GM18519 (cell line): ENCODE measurements at regions not wholly inside any gene's neighbourhood (a gene's known extent, or its start where the extent isn't known, plus 50 kb on each side); places are given as distances from the start of the nearest gene placed in this dataset.

Experiments used
- ATAC-seq: cut with Tn5 transposase; IDR thresholded peaks from one replicate; pipeline ENCODE4 v1.9.1; 2021; ENCODE audit warnings: mild to moderate bottlenecking, moderate library complexity; ENCODE audit not compliant: unreplicated experiment, low FRiP score

DNA sequence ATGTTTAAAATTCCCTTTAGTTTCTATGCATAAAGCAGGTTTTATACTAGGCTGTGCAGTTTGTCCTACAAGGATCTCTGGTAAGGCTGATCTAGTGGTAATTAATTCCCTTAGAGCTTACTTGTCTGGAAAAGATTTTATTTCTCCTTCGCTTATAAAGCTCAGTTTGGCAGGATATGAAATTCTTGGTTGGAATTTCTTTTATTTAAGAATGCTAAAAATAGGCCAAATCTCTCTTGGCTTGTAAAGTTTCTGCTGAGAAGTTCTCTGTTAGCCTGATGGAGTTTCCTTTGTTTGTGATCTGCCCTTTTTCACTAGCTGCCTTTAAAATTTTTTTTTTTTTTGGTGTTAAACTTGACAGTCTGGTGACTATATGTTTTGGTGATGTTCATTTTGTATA lies 237.1 kb upstream of the TLE4 start:
- ATAC-seq = no peak

DNA sequence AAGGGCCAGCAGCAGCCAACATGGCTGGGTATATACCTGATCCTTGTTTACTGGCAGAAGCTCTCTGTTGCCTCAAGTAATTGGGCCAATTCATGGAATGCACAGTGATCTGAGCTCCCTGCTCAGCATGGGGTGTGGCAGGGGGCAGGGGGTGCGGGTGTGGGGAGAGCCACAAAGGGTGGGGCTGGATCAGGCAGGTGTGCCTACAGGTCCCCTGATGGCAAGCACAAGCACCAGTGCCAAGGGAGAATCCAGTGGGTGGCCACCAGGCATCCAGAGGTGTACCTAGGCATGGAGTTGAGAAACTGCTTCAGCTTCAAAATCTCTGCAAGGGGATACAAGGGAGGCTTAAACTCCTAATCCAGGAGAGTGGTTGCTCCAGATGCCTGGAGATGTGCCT lies 235.8 kb upstream of the TLE4 start:
- no peak for ATAC-seq

DNA sequence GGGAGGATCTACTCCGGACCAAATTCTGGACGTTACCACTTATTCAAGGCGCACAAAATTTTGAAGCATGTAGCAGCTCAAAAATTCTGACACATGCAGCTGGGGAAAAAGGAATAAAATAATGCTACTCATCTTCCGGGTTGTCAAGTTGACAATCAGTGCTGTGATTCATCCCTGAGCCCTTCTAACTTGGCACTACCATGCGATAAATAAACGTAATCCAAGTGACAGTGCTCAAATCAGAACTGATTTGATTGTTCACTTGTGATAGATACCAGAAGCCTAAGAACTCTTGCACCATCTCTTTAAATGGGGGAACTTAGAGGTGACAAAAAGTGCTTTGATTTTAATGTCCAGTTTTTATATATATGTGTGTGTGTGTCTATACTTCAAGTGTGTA lies 230.2 kb upstream of the TLE4 start:
- ATAC-seq = no peak

DNA sequence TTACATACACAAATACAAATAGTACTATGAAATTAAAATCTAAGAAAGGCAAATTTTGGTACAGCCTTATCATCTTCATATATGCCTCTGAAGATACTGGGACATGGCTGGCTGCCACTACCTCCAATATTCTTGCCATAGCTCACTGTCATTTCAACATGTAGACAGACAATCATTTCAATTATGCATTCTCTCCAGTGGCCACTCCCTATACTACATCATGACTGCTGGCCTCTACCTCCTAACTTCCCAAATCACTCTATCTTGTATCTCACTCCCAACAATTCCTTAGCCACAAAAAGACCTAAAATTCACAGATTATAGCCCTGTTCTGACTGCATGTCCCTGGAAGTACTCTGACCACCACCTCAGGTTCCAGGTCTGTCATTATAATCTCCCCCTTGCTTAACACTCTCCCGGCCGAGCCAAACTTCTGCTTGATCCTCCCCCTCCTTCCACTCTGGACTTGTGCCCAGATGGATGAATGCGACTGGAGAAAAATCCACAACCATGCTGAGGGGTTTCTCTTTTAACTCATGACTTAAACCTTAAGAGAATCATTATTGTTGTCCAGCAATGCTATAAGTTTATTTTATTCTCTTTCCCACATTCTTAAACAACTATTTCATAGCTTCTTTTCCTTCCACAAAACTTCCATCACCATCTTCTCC lies 225.3 kb upstream of the TLE4 start:
- no peak for ATAC-seq

DNA sequence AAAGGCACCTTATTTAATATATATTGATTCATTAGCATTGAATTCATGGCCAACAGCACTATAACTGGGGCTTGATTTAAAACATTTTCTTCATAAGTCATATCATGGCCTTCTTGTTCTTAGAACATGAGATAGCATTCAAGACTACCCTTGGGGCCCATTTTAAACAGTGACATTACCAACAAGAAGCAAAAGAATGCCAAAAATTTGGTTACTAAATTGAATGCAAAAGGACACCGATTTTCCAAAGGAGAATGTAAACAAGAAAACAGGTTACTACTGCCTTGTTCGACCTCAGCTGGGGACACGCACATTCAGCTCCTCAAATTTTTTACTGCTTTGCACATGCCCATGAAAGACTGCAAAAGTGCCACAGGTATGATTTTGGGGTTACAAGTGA lies 219.4 kb upstream of the TLE4 start:
- no peak for ATAC-seq

DNA sequence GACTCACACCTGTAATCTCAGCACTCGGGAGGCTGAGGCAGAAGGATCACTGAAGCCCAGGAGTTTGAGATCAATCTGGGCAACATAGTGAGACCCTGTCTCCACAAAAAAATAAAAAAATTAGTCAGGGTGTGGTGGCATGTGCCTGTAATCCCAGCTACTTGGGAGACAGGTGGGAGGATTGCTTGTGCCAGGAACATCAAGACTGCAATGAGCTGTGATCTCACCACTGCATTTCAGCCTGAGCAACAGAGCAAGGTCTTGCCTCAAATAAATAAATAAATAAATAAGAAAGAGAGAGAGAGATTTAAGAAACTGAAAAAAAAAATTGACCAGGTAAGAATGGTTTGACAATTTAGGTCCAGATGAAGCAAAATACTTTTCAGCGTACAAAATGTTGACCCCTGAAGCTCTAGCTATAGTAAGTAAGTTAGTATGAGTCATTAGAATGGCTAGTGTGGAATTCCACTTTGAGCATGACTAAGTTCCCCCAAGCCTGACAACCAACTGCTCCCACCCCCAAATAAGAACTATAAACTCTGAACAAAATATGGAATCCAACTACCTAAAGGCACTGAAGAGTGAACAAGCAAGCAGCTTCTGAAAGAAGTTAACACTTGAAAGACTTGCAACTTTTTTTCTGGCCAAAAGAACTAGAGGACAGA lies 217.8 kb upstream of the TLE4 start:
- ATAC-seq = no peak

DNA sequence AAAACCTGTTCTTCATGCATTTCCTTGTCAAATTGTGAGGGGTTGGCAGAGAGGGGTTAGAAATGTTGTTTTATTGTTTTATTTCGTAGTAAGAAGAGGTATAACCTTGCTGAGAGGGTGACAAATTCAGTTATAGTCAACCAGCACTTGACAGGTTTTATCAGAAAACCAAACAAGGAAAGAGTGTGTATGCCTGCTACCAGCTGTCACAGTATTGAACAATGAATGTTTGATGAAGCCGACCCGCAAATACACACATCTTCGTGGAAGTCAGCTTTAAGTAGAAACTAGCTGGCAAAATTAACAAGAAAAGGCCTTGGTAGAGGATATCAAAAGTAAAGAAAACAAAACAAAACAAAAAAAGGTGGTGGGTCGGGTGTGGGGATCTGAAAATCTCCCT lies 214.6 kb upstream of the TLE4 start:
- ATAC-seq = no peak

DNA sequence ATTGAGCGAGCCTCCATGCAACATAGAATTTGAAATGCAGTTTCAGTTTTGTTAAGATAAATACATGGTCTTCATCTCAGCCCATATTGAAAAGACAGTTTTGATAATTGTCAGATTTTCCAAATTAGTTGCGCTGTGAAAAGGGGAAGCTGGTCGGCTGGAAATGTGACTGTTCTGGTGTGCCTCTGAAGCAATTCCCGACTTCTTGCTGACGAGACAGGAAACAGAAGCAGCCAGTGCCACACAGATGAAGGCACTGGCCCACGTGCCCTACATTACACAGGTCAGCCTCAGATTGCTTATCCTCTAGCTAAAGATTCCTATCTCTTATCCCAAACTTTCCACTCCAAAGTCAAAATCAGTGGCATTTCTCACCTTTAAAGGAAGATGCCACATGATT lies 214.1 kb upstream of the TLE4 start:
- no peak for ATAC-seq

DNA sequence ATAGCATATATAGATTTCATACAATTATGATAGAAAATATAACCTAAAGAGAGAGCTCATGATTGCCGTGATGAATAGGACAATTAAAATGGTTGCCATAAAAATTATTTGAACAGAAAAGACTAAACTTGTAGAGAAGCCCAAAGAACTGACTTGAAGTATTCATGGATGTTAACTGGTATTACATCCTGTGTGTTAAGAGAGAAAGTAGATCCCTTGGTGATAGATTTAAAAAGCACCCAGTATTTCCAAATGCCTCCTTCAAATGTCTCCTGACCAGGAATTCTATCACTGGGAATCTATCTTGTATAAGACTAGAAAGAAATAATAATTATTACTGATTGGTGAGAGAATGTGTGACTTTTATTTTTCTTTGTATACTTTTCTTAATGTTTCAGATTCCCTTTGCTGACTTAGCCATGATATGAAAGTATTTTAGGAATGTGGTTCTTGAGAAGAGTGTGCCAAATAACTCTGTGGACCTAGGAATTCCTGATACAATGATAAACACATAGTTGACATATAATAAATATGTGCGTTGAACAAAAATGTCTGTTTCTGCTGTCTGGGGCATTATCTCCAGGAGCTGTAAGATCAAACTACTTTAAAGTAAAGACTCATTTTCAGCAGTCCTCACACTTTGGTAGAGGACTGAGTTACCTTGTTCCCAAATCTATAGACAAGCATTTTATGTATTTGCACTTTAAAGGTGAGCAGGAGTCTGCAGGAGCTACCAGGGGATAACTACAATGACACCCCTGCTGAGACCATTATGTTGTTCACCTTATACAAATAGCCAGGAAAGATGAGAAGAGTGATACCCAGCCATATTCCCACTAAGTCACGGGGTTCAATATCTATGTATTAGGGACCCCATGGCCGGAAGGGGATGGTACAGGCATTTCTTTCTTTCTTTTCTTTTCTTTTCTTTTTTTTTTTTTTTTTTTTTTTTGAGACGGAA lies 211.1 kb upstream of the TLE4 start:
- ATAC-seq = no peak

DNA sequence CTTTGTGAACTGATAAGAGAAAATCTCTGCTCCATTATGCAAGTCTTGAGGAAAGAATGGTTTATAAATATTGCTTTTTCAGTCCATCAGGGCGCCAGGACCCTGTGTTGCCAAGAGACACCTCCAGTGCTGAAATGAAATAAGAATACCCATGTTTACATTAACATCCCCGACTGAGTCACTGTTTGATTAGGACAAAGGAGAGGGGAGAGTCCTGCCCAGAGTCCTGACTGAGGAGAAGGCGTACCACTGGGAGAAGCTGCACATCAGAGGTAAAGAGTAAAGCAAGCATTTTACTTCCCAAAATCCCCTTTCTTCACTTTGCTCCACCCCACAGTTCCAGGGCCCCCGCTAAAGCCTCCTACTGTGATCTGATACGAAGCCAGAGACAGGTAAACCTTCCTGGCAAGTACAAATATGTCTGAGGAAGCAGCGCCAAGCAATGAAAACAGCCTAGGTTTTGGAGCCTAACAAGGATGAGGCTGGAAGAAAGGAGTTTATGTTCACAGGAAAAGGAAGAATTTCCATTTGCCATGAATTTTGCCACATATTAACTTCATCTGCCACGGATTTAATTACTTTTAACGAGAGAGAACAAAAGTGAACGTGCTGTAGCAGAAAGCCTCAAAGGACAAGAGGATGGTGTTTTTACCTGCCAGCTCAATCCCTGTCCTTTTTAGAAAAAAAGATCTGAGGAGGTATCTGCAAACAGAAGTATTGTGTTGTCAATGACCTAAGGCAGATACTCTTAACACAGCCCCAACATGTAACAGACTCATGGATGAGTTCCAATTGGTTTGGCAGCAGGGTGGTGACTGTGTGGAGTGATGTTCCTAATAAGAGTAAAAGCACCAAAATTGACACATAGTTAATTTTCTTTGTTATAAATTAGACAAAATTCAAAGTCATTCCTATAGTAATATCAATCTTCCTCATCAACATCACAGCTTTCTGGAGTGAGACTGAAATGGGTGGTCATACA lies 209.4 kb upstream of the TLE4 start:
- ATAC-seq = no peak

DNA sequence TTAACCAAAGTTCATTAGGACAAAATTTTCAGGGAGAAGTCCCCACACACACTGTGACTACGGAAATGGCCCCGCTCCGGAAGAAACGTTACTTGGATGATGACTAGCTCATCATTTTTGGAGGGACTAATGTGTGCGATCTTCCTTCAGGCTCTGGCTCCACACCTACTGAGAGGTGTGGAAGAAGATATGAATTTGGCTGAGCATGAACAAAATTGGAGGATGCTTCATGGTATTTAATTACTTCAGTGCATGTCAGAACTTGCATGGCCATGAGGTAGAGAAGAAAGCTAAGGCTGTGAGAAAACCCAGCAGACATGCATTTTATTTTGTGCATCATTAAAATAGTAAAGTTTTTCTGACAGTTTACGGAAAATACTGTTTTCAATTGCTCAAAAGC lies 202.1 kb upstream of the TLE4 start:
- ATAC-seq = no peak

DNA sequence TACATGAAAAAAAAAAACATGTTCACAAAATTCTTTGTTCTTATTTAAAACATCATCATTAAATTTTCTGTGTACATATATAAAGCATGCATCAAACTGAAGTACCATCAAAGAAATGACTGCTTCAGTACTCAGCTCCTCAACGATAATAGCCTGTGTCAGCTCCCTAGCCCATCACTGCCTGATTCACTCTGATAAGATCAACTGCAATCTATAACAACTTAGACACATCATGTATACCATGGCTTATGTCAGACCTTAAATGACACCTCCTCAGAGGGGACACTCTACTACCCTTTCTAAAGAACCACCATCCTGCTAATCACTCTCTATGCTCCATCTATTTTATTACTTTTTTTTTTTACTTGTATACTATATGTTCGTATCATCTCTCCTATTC lies 200.5 kb upstream of the TLE4 start:
- ATAC-seq = no peak

DNA sequence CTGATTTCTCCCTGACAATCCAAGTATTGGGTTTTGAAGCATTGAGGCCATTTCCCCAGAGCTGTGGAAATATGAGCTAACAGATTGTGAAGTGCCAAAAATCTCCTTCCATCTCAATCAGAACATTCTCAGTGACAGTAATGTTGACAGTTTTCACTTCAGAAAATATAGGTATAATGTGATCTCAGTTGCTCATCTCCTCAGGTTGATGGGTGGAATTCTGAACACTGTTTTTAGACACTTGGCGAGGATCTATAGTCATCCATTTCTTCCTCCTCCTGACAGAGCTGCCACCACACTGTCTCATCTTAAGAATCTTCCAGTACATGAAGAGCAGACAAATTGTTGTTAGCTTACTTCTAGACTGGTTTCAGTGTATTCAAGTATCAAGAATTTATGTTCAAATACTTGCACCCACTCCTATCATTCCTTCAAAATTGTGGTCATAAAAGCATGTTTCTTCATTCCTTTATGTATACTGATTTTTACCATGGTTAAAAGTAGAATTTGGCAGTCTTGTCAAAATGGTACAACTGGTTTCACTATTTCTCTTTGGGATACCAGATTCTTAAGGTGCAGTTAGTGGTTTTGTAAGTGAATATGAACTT lies 199.7 kb upstream of the TLE4 start:
- ATAC-seq = no peak

DNA sequence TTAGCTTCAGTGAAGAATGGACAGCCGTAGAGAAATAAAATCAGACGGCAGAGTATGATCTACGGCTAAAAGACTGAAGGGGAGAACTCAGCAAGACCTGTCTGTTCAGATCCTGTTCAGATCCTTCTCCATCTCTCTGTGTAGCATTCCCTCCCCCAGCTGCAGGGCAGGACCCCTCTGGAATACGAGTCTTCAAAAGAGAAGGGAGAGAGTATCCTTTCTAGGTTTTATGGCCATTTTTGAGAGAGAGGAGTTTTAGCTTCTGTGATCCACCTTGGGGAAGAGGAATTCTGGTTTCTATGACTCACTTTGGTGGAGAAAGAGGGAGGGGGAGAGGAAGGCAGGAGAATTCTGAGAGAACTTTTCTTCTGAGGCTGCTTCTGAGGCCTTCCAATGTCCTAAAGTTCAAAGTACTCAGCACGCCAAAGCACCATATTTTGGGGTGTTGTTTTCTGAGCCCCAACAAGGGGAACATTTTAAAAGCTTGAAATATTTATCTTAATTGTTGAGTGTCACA lies 194.4 kb upstream of the TLE4 start:
- no peak for ATAC-seq

DNA sequence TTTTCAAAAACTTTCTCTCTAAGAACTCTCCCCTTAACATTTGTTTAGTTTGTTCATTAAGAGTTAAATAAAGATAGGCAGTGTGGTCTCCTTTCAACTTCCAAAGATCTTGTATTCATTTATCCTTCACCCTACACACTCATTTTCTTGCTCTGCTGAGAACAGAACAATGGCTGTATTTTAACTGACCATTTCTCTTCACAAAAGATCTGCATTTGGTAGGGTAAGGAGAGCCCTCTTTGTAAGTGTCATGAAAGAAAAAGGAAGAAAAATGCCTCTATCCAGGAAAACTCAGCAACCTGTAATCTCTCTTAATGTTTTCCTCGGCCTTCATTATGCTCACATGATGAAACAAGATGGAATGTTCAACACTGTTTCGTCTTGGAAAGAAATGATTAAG lies 193.7 kb upstream of the TLE4 start:
- no peak for ATAC-seq

DNA sequence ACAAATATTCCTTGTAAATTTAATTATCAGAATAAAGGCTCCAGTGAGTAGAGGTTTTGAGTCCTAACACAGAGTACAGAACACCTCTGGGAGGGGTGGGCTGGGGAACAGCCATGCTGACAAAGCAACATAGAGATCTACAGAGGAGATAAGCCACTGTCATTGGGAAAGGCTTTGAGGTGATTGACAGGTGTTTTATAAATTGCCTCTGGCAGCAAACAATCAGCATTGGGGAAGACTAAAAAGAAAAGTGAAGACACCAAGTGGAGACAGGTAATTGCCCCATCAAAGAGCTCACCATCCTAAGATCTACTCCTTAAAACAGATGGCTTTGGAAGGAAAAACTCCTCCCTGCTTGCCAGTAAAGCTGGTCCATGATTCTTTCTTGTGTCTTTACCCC lies 189.7 kb upstream of the TLE4 start:
- no peak for ATAC-seq

DNA sequence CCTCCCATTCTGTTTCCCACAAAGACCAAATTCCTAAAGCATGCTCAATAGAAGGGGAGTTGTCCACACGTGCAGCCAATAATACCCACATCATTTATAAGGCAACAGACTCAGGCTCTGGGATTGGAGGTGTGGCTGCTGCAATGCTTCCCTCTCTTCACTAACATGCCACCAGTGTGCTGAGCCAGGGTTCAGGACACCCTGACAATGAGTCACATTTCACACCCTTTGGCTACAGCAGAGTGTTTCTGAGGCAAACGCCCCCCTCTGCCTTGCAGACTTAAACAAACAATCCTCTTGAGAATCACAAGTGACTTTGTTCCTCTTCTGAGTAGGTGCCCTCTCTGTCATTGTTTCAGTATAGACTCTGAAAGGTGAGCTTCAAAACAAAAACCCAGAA lies 189.3 kb upstream of the TLE4 start:
- ATAC-seq = no peak

DNA sequence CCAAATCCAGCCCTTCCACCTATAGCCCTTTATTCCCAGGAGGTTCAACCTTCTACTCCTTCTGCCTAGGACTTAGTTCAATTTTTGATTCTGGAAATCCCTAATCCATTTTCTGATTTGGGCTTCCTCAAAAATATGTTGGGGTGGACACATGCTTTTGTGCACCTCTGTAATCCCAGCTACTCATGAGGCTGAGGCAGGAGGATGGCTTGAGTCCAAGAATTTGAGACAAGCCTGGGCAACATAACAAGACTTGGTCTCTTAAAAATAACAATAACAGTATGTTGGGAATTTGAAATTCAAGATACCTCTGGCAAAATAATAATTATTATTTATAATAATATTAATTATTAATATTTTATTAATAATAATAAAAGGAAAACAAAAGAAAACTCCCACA lies 188.7 kb upstream of the TLE4 start:
- ATAC-seq = no peak

DNA sequence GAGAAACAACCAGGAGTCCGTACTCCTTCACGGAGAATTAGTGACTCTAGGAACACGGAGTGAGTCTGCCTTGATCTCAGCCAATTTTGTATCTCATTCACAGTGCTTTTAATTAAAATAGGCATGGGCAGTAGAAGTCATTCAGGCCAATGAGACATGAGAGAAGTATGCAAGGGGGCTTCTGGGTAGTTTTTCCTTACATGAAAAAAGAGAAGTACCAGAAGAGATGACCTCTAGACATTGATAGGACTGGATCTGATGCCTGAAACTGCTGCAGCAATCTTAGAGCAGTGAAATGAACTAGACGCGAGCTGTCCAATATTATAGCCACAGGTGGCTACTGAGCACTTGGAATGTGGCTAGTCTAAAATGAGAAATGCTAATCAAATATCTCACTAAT lies 187.7 kb upstream of the TLE4 start:
- ATAC-seq = no peak

DNA sequence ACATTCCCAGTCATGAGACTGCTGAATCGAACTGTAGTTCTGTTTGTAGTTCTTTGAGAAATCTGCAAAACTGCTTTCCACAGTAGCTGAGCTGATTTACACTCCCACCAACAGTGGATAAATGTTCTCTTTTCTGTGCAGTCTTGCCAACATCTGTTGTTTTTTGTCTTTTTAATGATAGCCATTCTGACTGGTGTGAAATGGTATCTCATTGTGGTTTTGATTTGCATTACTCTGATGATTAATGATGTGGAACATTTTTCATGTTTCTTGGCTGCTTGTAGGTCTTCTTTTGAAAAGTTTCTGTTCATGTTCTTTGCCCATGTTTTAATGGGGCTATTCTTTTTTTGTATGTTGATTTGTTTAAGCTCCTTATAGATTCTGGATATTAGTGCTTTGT lies 187.3 kb upstream of the TLE4 start:
- ATAC-seq = no peak
